Sigmoid colon (tissue), 6 donors: ENCODE measurements at regions not wholly inside any gene's neighbourhood (a gene's known extent, or its start where the extent isn't known, plus 50 kb on each side); places are given as distances from the start of the nearest gene placed in this dataset.

Source experiments
- DNase-seq: peaks from one replicate; pipeline ENCODE4 v3.0.0-alpha.2; 2019
- H3K27ac ChIP-seq, 4 donors: fragments of 200-600 bp; sonication (generic); one replicate each; pipeline ENCODE4 v1.5.1; 2016 to 2019; ENCODE audit warnings: mild to moderate bottlenecking in 1 of 4
- H3K27me3 ChIP-seq, 3 donors: fragments of 200-600 bp; sonication (generic); one replicate each; pipeline ENCODE4 v1.5.1; 2019; ENCODE audit warnings: mild to moderate bottlenecking in 1 of 3
- H3K36me3 ChIP-seq, 4 donors: fragments of 200-600 bp; sonication (generic); one replicate each; pipeline ENCODE4 v1.5.1; 2016 to 2019
- H3K4me1 ChIP-seq, 4 donors: fragments of 200-600 bp; sonication (generic); one replicate each; pipeline ENCODE4 v1.5.1; 2017 to 2019
- H3K4me3 ChIP-seq, 4 donors: fragments of 200-600 bp; sonication (generic); one replicate each; pipeline ENCODE4 v1.5.1; 2017 to 2019; ENCODE audit warnings: mild to moderate bottlenecking in 2 of 4, moderate library complexity in 1 of 4
- H3K9me3 ChIP-seq, 4 donors: fragments of 200-600 bp in 3 of 4; sonication (generic) in 3 of 4; one replicate each; pipeline versions ENCODE4 v1.5.1 to v1.6.1; 2013 to 2019
- EP300 ChIP-seq, 4 donors: sonication (generic); formaldehyde crosslinking; IDR thresholded peaks; one replicate each; pipeline ENCODE4 v1.6.1; 2017; ENCODE audit warnings: antibody characterized with exemption in 4 of 4
- POLR2A ChIP-seq, 2 donors: fragments of 450-650 bp; IDR thresholded peaks; one replicate each; pipeline ENCODE4 v1.6.1; 2016; ENCODE audit warnings: antibody characterized with exemption in 2 of 2, mild to moderate bottlenecking in 2 of 2, moderate library complexity in 2 of 2
- POLR2AphosphoS5 ChIP-seq, 4 donors: sonication (generic); formaldehyde crosslinking; IDR thresholded peaks; one replicate each; pipeline ENCODE4 v1.6.1; 2017; ENCODE audit warnings: antibody characterized with exemption in 4 of 4
- WGBS, 2 donors: extraction: QIAGEN DNeasy Blood & Tissue Kit; methylation state at CpG; one replicate each; pipeline ENCODE4 v1.1.7; 2013; 5-methylcytosine and 5-hydroxymethylcytosine counted together
- intact Hi-C: fragments of 100-400 bp; cut with DNase I; formaldehyde crosslinking; loops from one replicate; pipeline ENCODE4 v1.15.1; 2023
- TF ChIP-seq, protein P1 (sequence below), 4 experiments: fragments of 450-650 bp in 3 of 4; fragments of 200-600 bp in 1 of 4; IDR thresholded peaks; one replicate each; pipeline ENCODE4 v1.5.1; 2016 to 2019; ENCODE audit warnings: antibody characterized with exemption in 4 of 4, mild to moderate bottlenecking in 3 of 4, moderate library complexity in 2 of 4
- donor health status: healthy with polysubstance abuse.
- donor health status: healthy.

DNA sequence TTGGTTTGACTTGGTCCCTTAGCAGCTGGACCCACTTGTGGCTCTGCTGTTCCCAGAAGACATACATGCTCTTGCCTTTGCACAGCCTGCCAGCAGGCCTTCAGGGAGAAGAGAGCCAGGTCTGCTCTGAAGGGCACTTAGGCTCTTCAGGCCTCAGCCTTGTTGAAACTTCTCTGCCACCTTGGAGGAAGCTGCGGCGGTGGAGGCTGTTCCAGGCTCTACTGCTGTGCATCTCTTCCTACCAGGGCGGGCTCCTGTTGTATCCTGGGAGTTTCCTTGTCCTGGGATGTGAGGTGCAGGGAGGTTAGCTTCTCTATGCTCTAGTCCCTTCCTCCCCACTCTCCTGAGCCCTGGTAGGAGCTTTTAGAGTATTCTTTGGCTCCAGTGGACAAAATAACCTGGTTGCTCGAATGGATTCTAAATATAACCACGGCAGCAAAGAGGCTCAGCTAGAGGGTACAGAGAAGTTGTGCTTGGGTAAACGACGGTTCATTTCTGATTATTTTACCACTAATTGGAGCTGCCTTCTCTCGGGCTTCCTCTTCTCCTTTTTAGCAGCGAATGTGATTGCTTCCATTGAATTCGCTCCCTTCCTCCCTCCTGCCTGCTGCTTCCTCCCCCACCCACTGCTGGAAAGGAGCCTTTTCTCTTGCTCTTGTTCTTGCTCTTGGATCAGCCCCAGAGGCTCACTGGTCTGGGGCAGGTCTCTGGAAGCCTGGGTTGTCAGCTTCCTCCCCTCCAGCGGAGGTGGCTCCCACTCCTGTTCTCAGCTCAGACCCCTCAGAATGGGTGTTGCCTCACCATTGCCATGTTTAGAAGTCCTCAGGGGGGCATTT, 126.6 kb upstream of the CACNA1E start:
- no peak overlapping the region for H3K4me3 ChIP-seq
- no peaks in the 10 kb centered on the region for H3K27me3 ChIP-seq
- intact Hi-C loops = no loop called here
- peaks cover 0 to 9% (median 4%) of the 10 kb centered on the region in 4 donors for H3K4me1 ChIP-seq
- no peak for DNase-seq
- no peak overlapping the region for H3K27ac ChIP-seq
- no peaks in the 10 kb centered on the region for H3K36me3 ChIP-seq
- WGBS, 2 donors = 52 to 69% methylated on average over 11 of the region's 11 CpGs
- no peaks in the 10 kb centered on the region for H3K9me3 ChIP-seq
- TF ChIP-seq EP300 (IDR thresholded peaks at IDR 0.05) (no peak), POLR2AphosphoS5 (IDR thresholded peaks at IDR 0.05) (no peak), POLR2A (IDR thresholded peaks at IDR 0.05) (no peak)
- TF ChIP-seq, protein P1, sequence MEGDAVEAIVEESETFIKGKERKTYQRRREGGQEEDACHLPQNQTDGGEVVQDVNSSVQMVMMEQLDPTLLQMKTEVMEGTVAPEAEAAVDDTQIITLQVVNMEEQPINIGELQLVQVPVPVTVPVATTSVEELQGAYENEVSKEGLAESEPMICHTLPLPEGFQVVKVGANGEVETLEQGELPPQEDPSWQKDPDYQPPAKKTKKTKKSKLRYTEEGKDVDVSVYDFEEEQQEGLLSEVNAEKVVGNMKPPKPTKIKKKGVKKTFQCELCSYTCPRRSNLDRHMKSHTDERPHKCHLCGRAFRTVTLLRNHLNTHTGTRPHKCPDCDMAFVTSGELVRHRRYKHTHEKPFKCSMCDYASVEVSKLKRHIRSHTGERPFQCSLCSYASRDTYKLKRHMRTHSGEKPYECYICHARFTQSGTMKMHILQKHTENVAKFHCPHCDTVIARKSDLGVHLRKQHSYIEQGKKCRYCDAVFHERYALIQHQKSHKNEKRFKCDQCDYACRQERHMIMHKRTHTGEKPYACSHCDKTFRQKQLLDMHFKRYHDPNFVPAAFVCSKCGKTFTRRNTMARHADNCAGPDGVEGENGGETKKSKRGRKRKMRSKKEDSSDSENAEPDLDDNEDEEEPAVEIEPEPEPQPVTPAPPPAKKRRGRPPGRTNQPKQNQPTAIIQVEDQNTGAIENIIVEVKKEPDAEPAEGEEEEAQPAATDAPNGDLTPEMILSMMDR (IDR thresholded peaks at IDR 0.05) = no peak

- DNase-seq = no peak
- no peaks in the 10 kb centered on the region for H3K36me3 ChIP-seq
- H3K27me3 ChIP-seq = no peaks in the 10 kb centered on the region
- 52 to 82% methylated on average over 2 of the region's 2 CpGs for WGBS, 2 donors
- no peak overlapping the region for H3K27ac ChIP-seq
- peaks cover 0 to 9% (median 4%) of the 10 kb centered on the region in 4 donors for H3K4me1 ChIP-seq
- H3K9me3 ChIP-seq = no peaks in the 10 kb centered on the region
- no peak for TF ChIP-seq POLR2A (IDR thresholded peaks at IDR 0.05)
- H3K4me3 ChIP-seq = no peak overlapping the region
- intact Hi-C loops = no loop called here
These were observed 124.3 kb upstream of the CACNA1E start for GRCh38 chr1:181359012-181359411.

DNA sequence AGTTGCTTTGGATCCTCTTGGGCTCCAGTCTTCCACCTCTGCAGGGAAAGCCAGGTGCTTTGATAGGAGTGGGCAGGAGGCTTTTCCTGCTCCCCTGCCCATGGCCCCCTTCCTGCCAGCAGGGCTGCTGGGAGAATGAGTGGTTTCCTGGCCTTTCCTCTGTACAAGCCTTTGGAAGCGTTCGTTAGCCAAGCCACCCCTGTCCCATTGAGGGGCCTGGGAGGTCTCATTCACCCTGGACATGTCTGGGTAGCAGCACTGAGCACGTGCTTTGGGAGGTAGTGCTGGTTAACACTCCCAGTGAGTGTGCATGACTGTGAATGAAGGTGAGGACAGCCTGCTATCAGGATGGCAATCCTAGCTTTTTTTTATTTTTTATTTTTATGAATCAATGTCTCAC, 118.5 kb upstream of the CACNA1E start:
- Histone ChIP-seq H3K9me3 (no peaks in the 10 kb centered on the region), H3K27me3 (no peaks in the 10 kb centered on the region), H3K4me1 (no peaks in the 10 kb centered on the region), H3K27ac (no peak overlapping the region), H3K36me3 (no peaks in the 10 kb centered on the region), H3K4me3 (no peak overlapping the region)
- DNase-seq = no peak
- TF ChIP-seq POLR2AphosphoS5 (IDR thresholded peaks at IDR 0.05) (no peak), EP300 (IDR thresholded peaks at IDR 0.05) (no peak), POLR2A (IDR thresholded peaks at IDR 0.05) (no peak)
- TF ChIP-seq, protein P1 (IDR thresholded peaks at IDR 0.05) = no peak
- WGBS, 2 donors = 83 to 87% methylated on average over 3 of the region's 3 CpGs
- intact Hi-C loops = no loop called here

- no peak for DNase-seq
- Histone ChIP-seq H3K4me3 (no peak overlapping the region), H3K27ac (no peak overlapping the region), H3K27me3 (no peaks in the 10 kb centered on the region), H3K36me3 (no peaks in the 10 kb centered on the region), H3K9me3 (no peaks in the 10 kb centered on the region), H3K4me1 (no peaks in the 10 kb centered on the region)
- intact Hi-C loops = no loop called here
- TF ChIP-seq EP300 (IDR thresholded peaks at IDR 0.05) (no peak), POLR2A (IDR thresholded peaks at IDR 0.05) (no peak), POLR2AphosphoS5 (IDR thresholded peaks at IDR 0.05) (no peak)
- TF ChIP-seq, protein P1 (IDR thresholded peaks at IDR 0.05) = no peak
- WGBS, 2 donors = 88 to 92% methylated on average over 8 of the region's 8 CpGs
These were observed 116.4 kb upstream of the CACNA1E start for GRCh38 chr1:181366910-181367309.

GRCh38 chr1:181369416-181369815, 113.9 kb upstream of the CACNA1E start:
- WGBS, 2 donors = 67 to 88% methylated on average over 4 of the region's 4 CpGs
- no peak overlapping the region for H3K27ac ChIP-seq

More at GRCh38 chr1:181369416-181369815, 113.9 kb upstream of the CACNA1E start:
- Histone ChIP-seq H3K36me3 (no peaks in the 10 kb centered on the region), H3K27me3 (no peaks in the 10 kb centered on the region), H3K9me3 (peaks cover 0 to 4% (median 0%) of the 10 kb centered on the region in 4 donors), H3K4me3 (no peak overlapping the region), H3K4me1 (no peaks in the 10 kb centered on the region)
- intact Hi-C loops = no loop called here
- DNase-seq = no peak
- TF ChIP-seq, protein P1 (IDR thresholded peaks at IDR 0.05) = no peak
- TF ChIP-seq EP300 (IDR thresholded peaks at IDR 0.05) = no peak
- TF ChIP-seq POLR2AphosphoS5 (IDR thresholded peaks at IDR 0.05) = no peak
- TF ChIP-seq POLR2A (IDR thresholded peaks at IDR 0.05) = no peak
